HG03432 (cell line): ENCODE measurements at regions not wholly inside any gene's neighbourhood (a gene's known extent, or its start where the extent isn't known, plus 50 kb on each side); places are given as distances from the start of the nearest gene placed in this dataset.
"Not testable (repeated sequence)": the region's sequence is repeated elsewhere in the genome, so short reads cannot be mapped to it uniquely, and the experiment has no call there.

Experiments used
- ATAC-seq: cut with Tn5 transposase; IDR thresholded peaks from one replicate; pipeline ENCODE4 v1.9.1; 2021; ENCODE audit warnings: mild to moderate bottlenecking, moderate library complexity; ENCODE audit not compliant: unreplicated experiment

GRCh38 chr16:22675745-22676540 lies 138.0 kb upstream of the HS3ST2 start:
- no peak for ATAC-seq

GRCh38 chr16:22677024-22677830 lies 136.7 kb upstream of the HS3ST2 start:
- ATAC-seq: no peak

- no peak for ATAC-seq
Observed at GRCh38 chr16:22678311-22678710, 135.7 kb upstream of the HS3ST2 start.

GRCh38 chr16:22681554-22682291 lies 132.2 kb upstream of the HS3ST2 start:
- ATAC-seq: no peak

GRCh38 chr16:22683258-22683657 lies 130.7 kb upstream of the HS3ST2 start:
- no peak for ATAC-seq

- ATAC-seq: no peak
Observed at GRCh38 chr16:22683730-22684573, 130.0 kb upstream of the HS3ST2 start.

GRCh38 chr16:22684574-22685458 lies 129.1 kb upstream of the HS3ST2 start:
- ATAC-seq: no peak

GRCh38 chr16:22685459-22685830 lies 128.5 kb upstream of the HS3ST2 start:
- no peak for ATAC-seq

- no peak for ATAC-seq
Observed at GRCh38 chr16:22687031-22687530, 126.9 kb upstream of the HS3ST2 start.

- no peak for ATAC-seq
Observed at GRCh38 chr16:22688463-22688862, 125.5 kb upstream of the HS3ST2 start.

GRCh38 chr16:22688930-22689329 lies 125.0 kb upstream of the HS3ST2 start:
- no peak for ATAC-seq

- no peak for ATAC-seq
Observed at GRCh38 chr16:22691335-22691734, 122.6 kb upstream of the HS3ST2 start.

- no peak for ATAC-seq
Observed at GRCh38 chr16:22692034-22692433, 121.9 kb upstream of the HS3ST2 start.

- no peak for ATAC-seq
Observed at GRCh38 chr16:22692916-22693637, 120.9 kb upstream of the HS3ST2 start.

- no peak for ATAC-seq
Observed at GRCh38 chr16:22693638-22694340, 120.2 kb upstream of the HS3ST2 start.

- no peak for ATAC-seq
Observed at GRCh38 chr16:22694887-22695382, 119.0 kb upstream of the HS3ST2 start.

GRCh38 chr16:22695773-22696172 lies 118.2 kb upstream of the HS3ST2 start:
- not testable (repeated sequence) for ATAC-seq

- ATAC-seq: no peak
Observed at GRCh38 chr16:22699356-22699755, 114.6 kb upstream of the HS3ST2 start.
